HUDEP-2 (cell line): ENCODE measurements at regions not wholly inside any gene's neighbourhood (a gene's known extent, or its start where the extent isn't known, plus 50 kb on each side); places are given as distances from the start of the nearest gene placed in this dataset.
"Not testable (repeated sequence)": the region's sequence is repeated elsewhere in the genome, so short reads cannot be mapped to it uniquely, and the experiment has no call there.

Experiments used
- DNase-seq, 76 experiments: peaks; one replicate each; lab custom pipeline; 2025; ENCODE audit not compliant: unreplicated experiment in 76 of 76; lab: John Stamatoyannopoulos, UW

GRCh38 chr17:31721291-31722025, 137.6 kb downstream of the COPRS start:
- DNase-seq: no peak

GRCh38 chr17:31717251-31717650, 141.8 kb downstream of the COPRS start:
- not testable (repeated sequence) for DNase-seq

- DNase-seq: no peak
Measured at GRCh38 chr17:31715446-31715845, 143.6 kb downstream of the COPRS start.

GRCh38 chr17:31704483-31704882, 154.6 kb downstream of the COPRS start:
- no peak for DNase-seq

- no peak for DNase-seq
Measured at GRCh38 chr17:31702041-31702440, 157.0 kb downstream of the COPRS start.

- DNase-seq: no peak
Measured at GRCh38 chr17:31700973-31701372, 158.1 kb downstream of the COPRS start.

GRCh38 chr17:31699886-31700285, 159.2 kb downstream of the COPRS start:
- DNase-seq: no peak

GRCh38 chr17:31699281-31699680, 159.8 kb downstream of the COPRS start:
- DNase-seq: peak in 23 of 76 experiments; percentile 1 to 44 (median 14)

GRCh38 chr17:31698751-31699150, 160.3 kb downstream of the COPRS start:
- DNase-seq: no peak

- DNase-seq: no peak
Measured at GRCh38 chr17:31697838-31698237, 161.2 kb downstream of the COPRS start.

GRCh38 chr17:31696703-31697325, 162.2 kb downstream of the COPRS start:
- no peak for DNase-seq

- DNase-seq: no peak
Measured at GRCh38 chr17:31696184-31696602, 162.9 kb downstream of the COPRS start.

GRCh38 chr17:31695456-31696090, 163.5 kb downstream of the COPRS start:
- no peak for DNase-seq

GRCh38 chr17:31693433-31694220, 165.4 kb downstream of the COPRS start:
- no peak for DNase-seq

- no peak for DNase-seq
Measured at GRCh38 chr17:31692632-31693031, 166.4 kb downstream of the COPRS start.

GRCh38 chr17:31692027-31692426, 167.0 kb downstream of the COPRS start:
- no peak for DNase-seq

- no peak for DNase-seq
Measured at GRCh38 chr17:31691251-31691905, 167.7 kb downstream of the COPRS start.

- no peak for DNase-seq
Measured at GRCh38 chr17:31690151-31690551, 168.9 kb downstream of the COPRS start.

- no peak for DNase-seq
Measured at GRCh38 chr17:31688701-31689100, 170.3 kb downstream of the COPRS start.

- no peak for DNase-seq
Measured at GRCh38 chr17:31687505-31688126, 171.4 kb downstream of the COPRS start.
